Adrenal gland (tissue), 9 donors: ENCODE measurements at regions not wholly inside any gene's neighbourhood (a gene's known extent, or its start where the extent isn't known, plus 50 kb on each side); places are given as distances from the start of the nearest gene placed in this dataset.

Experiments
- DNase-seq, 7 donors: peaks; one replicate each; pipeline ENCODE4 v3.0.0-alpha.2; 2019 to 2020
- H3K27ac ChIP-seq, 5 donors: fragments of 200-600 bp; sonication (generic) in 4 of 5; 1 replicate in 3 of 5; 2 replicates in 2 of 5; pipeline versions ENCODE4 v1.5.1 to v1.8.0; 2016 to 2020; ENCODE audit warnings: mild to moderate bottlenecking in 1 of 5
- H3K27me3 ChIP-seq: fragments of 200-600 bp; 2 replicates; pipeline ENCODE4 v1.8.0; 2021
- H3K36me3 ChIP-seq, 2 donors: fragments of 200-600 bp; replicated peaks in 1 of 2; 1 replicate in 1 of 2; 2 replicates in 1 of 2; pipeline versions ENCODE4 v1.5.1 to v1.8.0; 2018 to 2022
- H3K4me1 ChIP-seq, 2 donors: fragments of 200-600 bp; replicated peaks in 1 of 2; 1 replicate in 1 of 2; 2 replicates in 1 of 2; pipeline versions ENCODE4 v1.5.1 to v1.8.0; 2018 to 2021
- H3K4me3 ChIP-seq, 4 donors: fragments of 200-600 bp; sonication (generic) in 3 of 4; one replicate each; pipeline ENCODE4 v1.5.1; 2016 to 2018
- H3K9me3 ChIP-seq, 3 donors: fragments of 200-600 bp; sonication (generic) in 1 of 3; replicated peaks in 1 of 3; 1 replicate in 2 of 3; 2 replicates in 1 of 3; pipeline versions ENCODE4 v1.5.1 to v1.8.0; 2016 to 2021
- CTCF ChIP-seq, 6 experiments: fragments of 450-650 bp in 4 of 6; fragments of 200-600 bp in 2 of 6; sonication (generic) in 1 of 6; IDR thresholded peaks; 1 replicate in 5 of 6; 2 replicates in 1 of 6; pipeline versions ENCODE4 v1.5.1 to v1.8.0; 2016 to 2021; ENCODE audit warnings: antibody characterized with exemption in 6 of 6, mild to moderate bottlenecking in 2 of 6, moderate library complexity in 1 of 6
- POLR2A ChIP-seq, 2 donors: fragments of 450-650 bp; IDR thresholded peaks; one replicate each; pipeline ENCODE4 v1.6.1; 2017; ENCODE audit warnings: antibody characterized with exemption in 2 of 2, mild to moderate bottlenecking in 2 of 2, moderate library complexity in 1 of 2
- WGBS, 4 donors: extraction: QIAGEN DNeasy Blood & Tissue Kit in 2 of 4; methylation state at CpG; one replicate each; pipeline versions ENCODE4 v1.1.5 to v1.1.7; 2013 to 2017; 5-methylcytosine and 5-hydroxymethylcytosine counted together
- intact Hi-C, 2 donors: fragments of 100-400 bp; cut with DNase I; formaldehyde crosslinking; loops; one replicate each; pipeline versions ENCODE4 v1.14.1 to v1.15.0; 2022 to 2023
- donor health status: healthy with polysubstance abuse.
- donor health status: Bipolar disorder and iron deficiency.
- donor health status: DM: yes; HTN: yes; CAD: no.
- donor health status: DM: no; HTN: no; CAD: no.
- donor health status: DM: no; HTN: no; CAD: no.

GRCh38 chr13:59441596-59442280 lies 722.0 kb downstream of the DIAPH3 start:
- Histone ChIP-seq H3K4me1 (no peaks in the 10 kb centered on the region), H3K27ac (no peak overlapping the region), H3K27me3 (no peaks in the 10 kb centered on the region), H3K4me3 (no peak overlapping the region), H3K9me3 (no peaks in the 10 kb centered on the region), H3K36me3 (no peaks in the 10 kb centered on the region)
- no peak for TF ChIP-seq CTCF (IDR thresholded peaks at IDR 0.05)
- TF ChIP-seq POLR2A (IDR thresholded peaks at IDR 0.05): no peak
- intact Hi-C loops: no loop called here
- DNase-seq: no peak
- 77 to 85% (median 81%) methylated on average over 7 of the region's 7 CpGs for WGBS, 4 donors

GRCh38 chr13:59442461-59442860 lies 721.3 kb downstream of the DIAPH3 start:
- no peaks in the 10 kb centered on the region for H3K27me3 ChIP-seq
- TF ChIP-seq CTCF (IDR thresholded peaks at IDR 0.05) (no peak), POLR2A (IDR thresholded peaks at IDR 0.05) (no peak)
- no peak for DNase-seq
- no peak overlapping the region for H3K27ac ChIP-seq
- no peak overlapping the region for H3K4me3 ChIP-seq
- WGBS, 4 donors: 57 to 68% (median 64%) methylated on average over 4 of the region's 4 CpGs
- no peaks in the 10 kb centered on the region for H3K36me3 ChIP-seq
- H3K4me1 ChIP-seq: no peaks in the 10 kb centered on the region
- intact Hi-C loops: no loop called here
- no peaks in the 10 kb centered on the region for H3K9me3 ChIP-seq

- WGBS, 4 donors: 46 to 53% (median 52%) methylated on average over 6 of the region's 6 CpGs
- no peaks in the 10 kb centered on the region for H3K27me3 ChIP-seq
- no peaks in the 10 kb centered on the region for H3K4me1 ChIP-seq
- intact Hi-C loops: no loop called here
- TF ChIP-seq CTCF (IDR thresholded peaks at IDR 0.05) (no peak), POLR2A (IDR thresholded peaks at IDR 0.05) (no peak)
- DNase-seq: no peak
- H3K9me3 ChIP-seq: no peaks in the 10 kb centered on the region
- no peak overlapping the region for H3K4me3 ChIP-seq
- no peak overlapping the region for H3K27ac ChIP-seq
- H3K36me3 ChIP-seq: no peaks in the 10 kb centered on the region
Observed at GRCh38 chr13:59442944-59443486, 720.7 kb downstream of the DIAPH3 start.

- intact Hi-C loops: no loop called here
- WGBS, 4 donors: 63 to 91% (median 78%) methylated on average over 6 of the region's 6 CpGs
- Histone ChIP-seq H3K4me3 (no peak overlapping the region), H3K4me1 (no peaks in the 10 kb centered on the region), H3K27ac (no peak overlapping the region), H3K27me3 (no peaks in the 10 kb centered on the region), H3K9me3 (no peaks in the 10 kb centered on the region), H3K36me3 (no peaks in the 10 kb centered on the region)
- TF ChIP-seq POLR2A (IDR thresholded peaks at IDR 0.05) (no peak), CTCF (IDR thresholded peaks at IDR 0.05) (no peak)
- no peak for DNase-seq
Observed at GRCh38 chr13:59444210-59444857, 719.4 kb downstream of the DIAPH3 start.
